ENCODE measurements at regions not wholly inside any gene's neighbourhood (a gene's known extent, or its start where the extent isn't known, plus 50 kb on each side); places are given as distances from the start of the nearest gene placed in this dataset.
"Not testable (repeated sequence)": the region's sequence is repeated elsewhere in the genome, so short reads cannot be mapped to it uniquely, and the experiment has no call there.

DNA sequence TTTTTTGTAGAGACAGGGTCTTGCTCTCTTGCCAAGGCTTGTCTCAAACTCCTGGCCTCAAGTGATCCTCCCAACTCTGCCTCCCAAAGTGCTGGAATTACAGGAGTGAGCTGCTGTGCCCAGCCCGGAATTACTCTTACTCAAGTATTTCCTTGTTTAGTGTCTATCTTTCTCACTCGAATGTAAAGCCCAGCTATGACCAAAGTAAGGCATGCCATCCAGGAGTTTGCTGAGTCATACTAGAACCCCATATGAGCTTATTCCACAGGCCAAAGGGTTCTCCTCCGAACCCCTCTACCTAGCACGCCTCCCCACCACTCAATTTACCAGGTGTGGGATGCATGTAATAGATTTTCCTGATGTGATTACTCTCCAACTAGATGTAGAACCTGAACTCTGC lies 166.6 kb upstream of the AUTS2 start:
- H3K4me3 ChIP-seq = no peak overlapping the region
- no peaks in the 10 kb centered on the region for H3K27me3 ChIP-seq (replicated peaks; ENCODE audit: insufficient read depth)
- DNase-seq (ENCODE audit: low spot score) = no peak
- H3K27ac ChIP-seq = no peak overlapping the region
- H3K36me3 ChIP-seq = no peaks in the 10 kb centered on the region
- peaks cover 10 to 19% of the 10 kb centered on the region in 2 donors for H3K4me1 ChIP-seq (ENCODE audit: control insufficient read depth in 1 of 2, low read depth in 2 of 2)
- TF ChIP-seq CTCF (IDR thresholded peaks at IDR 0.05) = no peak
- no peaks in the 10 kb centered on the region for H3K9me3 ChIP-seq
- no peak for ATAC-seq (ENCODE audit: insufficient number of reproducible peaks, low FRiP score, low read depth)

DNA sequence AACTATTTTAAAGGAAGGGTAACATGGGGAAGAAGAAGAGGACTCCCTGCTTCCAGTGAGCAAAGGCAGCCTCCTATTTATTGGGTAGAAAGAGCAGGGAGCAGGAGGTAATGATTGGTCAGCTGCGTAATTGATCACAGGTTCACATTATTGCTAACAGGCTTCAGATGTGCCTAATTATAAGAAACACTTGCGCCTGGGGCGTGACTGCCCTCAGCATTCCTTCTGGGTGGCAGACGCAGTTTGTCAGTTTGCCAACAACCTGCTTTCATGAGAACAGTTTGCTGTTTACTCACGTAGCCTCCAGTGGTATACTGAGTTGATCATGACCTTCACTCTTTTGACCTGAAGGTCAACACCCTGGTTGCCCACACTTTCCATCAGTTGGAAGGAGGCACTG lies 166.0 kb upstream of the AUTS2 start:
- not testable (repeated sequence) for H3K36me3 ChIP-seq; H3K4me3 ChIP-seq; H3K9me3 ChIP-seq; ATAC-seq (ENCODE audit: insufficient number of reproducible peaks, low FRiP score, low read depth); H3K27ac ChIP-seq; H3K27me3 ChIP-seq (replicated peaks; ENCODE audit: insufficient read depth); DNase-seq (ENCODE audit: low spot score)
- H3K4me1 ChIP-seq (ENCODE audit: control insufficient read depth in 1 of 2, low read depth in 2 of 2) = peaks cover 10 to 19% of the 10 kb centered on the region in 2 donors

- no peaks in the 10 kb centered on the region for H3K9me3 ChIP-seq
- TF ChIP-seq CTCF (IDR thresholded peaks at IDR 0.05) = no peak
- H3K27ac ChIP-seq = no peak overlapping the region
- H3K4me1 ChIP-seq (ENCODE audit: control insufficient read depth in 1 of 2, low read depth in 2 of 2) = peaks cover 10 to 19% of the 10 kb centered on the region in 2 donors
- no peaks in the 10 kb centered on the region for H3K36me3 ChIP-seq
- no peak for DNase-seq (ENCODE audit: low spot score)
- no peaks in the 10 kb centered on the region for H3K27me3 ChIP-seq (replicated peaks; ENCODE audit: insufficient read depth)
- H3K4me3 ChIP-seq = no peak overlapping the region
- ATAC-seq (ENCODE audit: insufficient number of reproducible peaks, low FRiP score, low read depth) = no peak
Observed at GRCh38 chr7:69433081-69433480, 165.2 kb upstream of the AUTS2 start.

GRCh38 chr7:69434398-69434815 lies 163.9 kb upstream of the AUTS2 start:
- no peak for TF ChIP-seq CTCF (IDR thresholded peaks at IDR 0.05)
- Histone ChIP-seq H3K36me3 (no peaks in the 10 kb centered on the region), H3K27me3 (replicated peaks; ENCODE audit: insufficient read depth) (no peaks in the 10 kb centered on the region), H3K4me1 (ENCODE audit: control insufficient read depth in 1 of 2, low read depth in 2 of 2) (peaks cover 10 to 16% of the 10 kb centered on the region in 2 donors), H3K9me3 (no peaks in the 10 kb centered on the region), H3K27ac (no peak overlapping the region), H3K4me3 (no peak overlapping the region)
- DNase-seq (ENCODE audit: low spot score) = no peak
- ATAC-seq (ENCODE audit: insufficient number of reproducible peaks, low FRiP score, low read depth) = no peak

DNA sequence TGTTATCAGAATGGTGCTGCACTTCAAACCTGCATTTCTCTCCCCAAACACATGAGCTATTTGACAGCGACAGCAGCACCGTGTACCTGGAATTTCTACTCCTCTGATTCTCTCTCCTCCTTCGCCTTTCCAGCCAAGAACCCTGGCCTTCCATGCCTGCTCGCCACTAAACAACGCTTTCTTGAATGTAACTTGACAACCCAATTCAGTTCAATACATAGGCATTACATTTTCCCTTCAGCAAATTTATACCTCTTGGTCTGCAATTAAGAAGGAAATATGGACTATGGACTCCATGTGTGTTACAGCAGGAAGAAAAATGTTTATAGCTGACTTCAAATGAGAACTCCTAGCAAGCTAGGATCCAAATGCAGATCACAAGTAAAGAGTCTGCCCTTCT lies 162.6 kb upstream of the AUTS2 start:
- ATAC-seq (ENCODE audit: insufficient number of reproducible peaks, low FRiP score, low read depth) (no peak), DNase-seq (ENCODE audit: low spot score) (no peak)
- TF ChIP-seq CTCF (IDR thresholded peaks at IDR 0.05) = no peak
- H3K9me3 ChIP-seq = no peaks in the 10 kb centered on the region
- H3K27ac ChIP-seq = no peak overlapping the region
- no peaks in the 10 kb centered on the region for H3K27me3 ChIP-seq (replicated peaks; ENCODE audit: insufficient read depth)
- no peak overlapping the region for H3K4me3 ChIP-seq
- H3K4me1 ChIP-seq (ENCODE audit: control insufficient read depth in 1 of 2, low read depth in 2 of 2) = peaks cover 2 to 3% of the 10 kb centered on the region in 2 donors
- no peaks in the 10 kb centered on the region for H3K36me3 ChIP-seq

DNA sequence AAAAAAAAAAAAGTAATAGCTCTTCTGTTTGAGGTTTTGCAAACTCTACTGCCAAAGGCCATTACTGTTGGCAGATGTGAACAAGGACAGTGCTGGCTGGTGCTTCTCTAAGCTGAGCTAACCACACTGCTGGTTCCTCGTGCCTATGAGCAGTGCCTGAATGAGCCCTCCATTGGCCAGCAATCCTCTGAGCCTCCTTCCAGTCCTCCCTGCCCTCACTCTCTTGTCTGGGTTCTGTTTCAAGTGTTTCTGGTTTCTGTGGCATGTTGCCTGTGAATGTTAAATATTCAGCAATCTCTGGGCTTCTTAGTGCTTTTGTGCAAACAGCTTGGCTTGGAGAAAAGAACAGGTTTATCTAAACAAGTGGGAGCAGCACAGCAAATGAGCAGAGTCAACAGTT lies 161.3 kb upstream of the AUTS2 start:
- ATAC-seq (ENCODE audit: insufficient number of reproducible peaks, low FRiP score, low read depth) = no peak
- Histone ChIP-seq H3K4me3 (no peak overlapping the region), H3K27ac (no peak overlapping the region), H3K9me3 (no peaks in the 10 kb centered on the region), H3K4me1 (ENCODE audit: control insufficient read depth in 1 of 2, low read depth in 2 of 2) (no peaks in the 10 kb centered on the region), H3K27me3 (replicated peaks; ENCODE audit: insufficient read depth) (no peaks in the 10 kb centered on the region), H3K36me3 (no peaks in the 10 kb centered on the region)
- TF ChIP-seq CTCF (IDR thresholded peaks at IDR 0.05) = no peak
- no peak for DNase-seq (ENCODE audit: low spot score)
